ENCODE measurements at regions not wholly inside any gene's neighbourhood (a gene's known extent, or its start where the extent isn't known, plus 50 kb on each side); places are given as distances from the start of the nearest gene placed in this dataset.

GRCh38 chr5:124921694-124922093 lies 175.3 kb upstream of the ZNF608 start:
- DNase-seq (ENCODE audit: low spot score in 2 of 2), result no peak
- no peaks in the 10 kb centered on the region for H3K36me3 ChIP-seq (replicated peaks)
- H3K9me3 ChIP-seq, result no peaks in the 10 kb centered on the region
- no peaks in the 10 kb centered on the region for H3K27me3 ChIP-seq (ENCODE audit: low read depth)
- H3K4me1 ChIP-seq, result peaks cover 37% of the 10 kb centered on the region
- in situ Hi-C loops (cut with MboI; ENCODE audit: low sequenced_read_pairs), result no loop called here
- H3K4me3 ChIP-seq, result no peak overlapping the region

GRCh38 chr5:124922255-124922975 lies 176.0 kb upstream of the ZNF608 start:
- in situ Hi-C loops (cut with MboI; ENCODE audit: low sequenced_read_pairs), result no loop called here
- Histone ChIP-seq H3K36me3 (replicated peaks) (no peaks in the 10 kb centered on the region), H3K4me3 (no peak overlapping the region), H3K9me3 (no peaks in the 10 kb centered on the region), H3K27me3 (ENCODE audit: low read depth) (no peaks in the 10 kb centered on the region), H3K4me1 (peaks cover 37% of the 10 kb centered on the region)
- DNase-seq (ENCODE audit: low spot score in 2 of 2), result peak; percentile 69 to 99

DNA sequence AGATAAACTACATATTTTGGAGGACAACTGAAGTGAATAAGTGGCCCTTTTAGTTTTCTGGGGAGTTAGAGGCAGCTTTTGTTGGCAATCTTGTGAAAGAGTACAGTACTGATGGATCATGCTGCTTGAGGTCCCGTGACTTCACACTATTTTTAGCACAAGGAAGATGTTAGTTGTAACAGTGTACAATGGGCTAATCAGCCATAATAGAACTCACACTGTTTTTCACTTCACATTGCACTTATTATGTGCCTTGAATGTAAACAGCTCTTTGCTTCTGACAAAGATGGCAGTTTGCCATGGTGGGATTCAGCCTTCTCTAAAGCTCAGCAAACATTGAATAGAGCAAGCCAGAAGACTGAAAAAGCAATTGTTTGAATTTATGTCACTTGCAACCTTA lies 176.7 kb upstream of the ZNF608 start:
- H3K36me3 ChIP-seq (replicated peaks), result no peaks in the 10 kb centered on the region
- in situ Hi-C loops (cut with MboI; ENCODE audit: low sequenced_read_pairs), result no loop called here
- H3K4me1 ChIP-seq, result peaks cover 37% of the 10 kb centered on the region
- H3K27me3 ChIP-seq (ENCODE audit: low read depth), result no peaks in the 10 kb centered on the region
- no peaks in the 10 kb centered on the region for H3K9me3 ChIP-seq
- no peak overlapping the region for H3K4me3 ChIP-seq
- peak; percentile 78 to 79 for DNase-seq (ENCODE audit: low spot score in 2 of 2)

DNA sequence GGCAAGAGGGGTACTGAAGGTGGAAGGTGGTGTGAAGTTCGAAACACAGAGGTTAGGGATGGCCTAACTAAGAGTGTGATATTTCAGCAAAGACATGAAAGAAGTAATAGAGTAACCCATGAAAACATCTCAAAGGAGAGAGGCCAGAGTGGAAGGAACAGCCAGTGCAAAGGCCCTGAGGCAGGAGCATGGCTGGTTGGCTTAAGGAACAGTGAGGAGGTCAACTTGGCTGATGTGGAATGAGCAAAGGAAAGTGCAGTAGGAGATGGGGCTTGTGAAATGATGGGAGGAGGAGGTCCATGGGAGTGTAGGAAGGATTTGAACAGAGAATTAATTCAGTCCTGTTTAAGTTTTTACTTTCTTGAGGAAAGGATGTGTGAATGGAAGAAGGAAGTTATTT lies 178.3 kb upstream of the ZNF608 start:
- no peak overlapping the region for H3K4me3 ChIP-seq
- in situ Hi-C loops (cut with MboI; ENCODE audit: low sequenced_read_pairs), result no loop called here

GRCh38 chr5:124927735-124928134 lies 181.3 kb upstream of the ZNF608 start:
- no peaks in the 10 kb centered on the region for H3K9me3 ChIP-seq
- H3K4me1 ChIP-seq, result peaks cover 14% of the 10 kb centered on the region
- H3K36me3 ChIP-seq (replicated peaks), result no peaks in the 10 kb centered on the region
- in situ Hi-C loops (cut with MboI; ENCODE audit: low sequenced_read_pairs), result no loop called here
- H3K4me3 ChIP-seq, result no peak overlapping the region
- DNase-seq (ENCODE audit: low spot score in 2 of 2), result no peak
- no peaks in the 10 kb centered on the region for H3K27me3 ChIP-seq (ENCODE audit: low read depth)

More for the DNA sequence above, 178.3 kb upstream of the ZNF608 start:
- Histone ChIP-seq H3K36me3 (replicated peaks) (no peaks in the 10 kb centered on the region), H3K4me1 (peaks cover 33% of the 10 kb centered on the region), H3K27me3 (ENCODE audit: low read depth) (no peaks in the 10 kb centered on the region), H3K9me3 (no peaks in the 10 kb centered on the region)
- no peak for DNase-seq (ENCODE audit: low spot score in 2 of 2)

GRCh38 chr5:124929000-124929399 lies 182.6 kb upstream of the ZNF608 start:
- Histone ChIP-seq H3K4me1 (peaks cover 2% of the 10 kb centered on the region), H3K36me3 (replicated peaks) (no peaks in the 10 kb centered on the region), H3K9me3 (no peaks in the 10 kb centered on the region), H3K4me3 (no peak overlapping the region), H3K27me3 (ENCODE audit: low read depth) (no peaks in the 10 kb centered on the region)
- DNase-seq (ENCODE audit: low spot score in 2 of 2), result no peak
- in situ Hi-C loops (cut with MboI; ENCODE audit: low sequenced_read_pairs), result no loop called here

- Histone ChIP-seq H3K27me3 (ENCODE audit: low read depth) (no peaks in the 10 kb centered on the region), H3K4me3 (no peak overlapping the region), H3K36me3 (replicated peaks) (no peaks in the 10 kb centered on the region), H3K9me3 (no peaks in the 10 kb centered on the region), H3K4me1 (no peaks in the 10 kb centered on the region; the same call in 1 of the 2 replicates)
- DNase-seq (ENCODE audit: low spot score in 2 of 2), result no peak
- in situ Hi-C loops (cut with MboI; ENCODE audit: low sequenced_read_pairs), result no loop called here
Observed at GRCh38 chr5:124932791-124933600, 186.6 kb upstream of the ZNF608 start.

GRCh38 chr5:124935065-124935464 lies 188.6 kb upstream of the ZNF608 start:
- no peak for DNase-seq (ENCODE audit: low spot score in 2 of 2)
- Histone ChIP-seq H3K27me3 (ENCODE audit: low read depth) (no peaks in the 10 kb centered on the region), H3K4me3 (no peak overlapping the region), H3K4me1 (no peaks in the 10 kb centered on the region; the same call in 1 of the 2 replicates), H3K36me3 (replicated peaks) (no peaks in the 10 kb centered on the region), H3K9me3 (no peaks in the 10 kb centered on the region)
- in situ Hi-C loops (cut with MboI; ENCODE audit: low sequenced_read_pairs), result no loop called here

- no peak for DNase-seq (ENCODE audit: low spot score in 2 of 2)
- no peaks in the 10 kb centered on the region for H3K36me3 ChIP-seq (replicated peaks)
- in situ Hi-C loops (cut with MboI; ENCODE audit: low sequenced_read_pairs), result no loop called here
Observed at GRCh38 chr5:124936626-124936933, 190.1 kb upstream of the ZNF608 start.

GRCh38 chr5:124941051-124942049 lies 194.9 kb upstream of the ZNF608 start:
- in situ Hi-C loops (cut with MboI; ENCODE audit: low sequenced_read_pairs), result no loop called here
- no peaks in the 10 kb centered on the region for H3K36me3 ChIP-seq (replicated peaks)
- no peak overlapping the region for H3K4me3 ChIP-seq
- H3K27me3 ChIP-seq (ENCODE audit: low read depth), result no peaks in the 10 kb centered on the region
- H3K4me1 ChIP-seq, result peaks cover 10% of the 10 kb centered on the region
- no peak for DNase-seq (ENCODE audit: low spot score in 2 of 2)
- no peaks in the 10 kb centered on the region for H3K9me3 ChIP-seq

More at GRCh38 chr5:124936626-124936933, 190.1 kb upstream of the ZNF608 start:
- Histone ChIP-seq H3K9me3 (no peaks in the 10 kb centered on the region), H3K4me3 (no peak overlapping the region), H3K4me1 (no peaks in the 10 kb centered on the region; the same call in 1 of the 2 replicates), H3K27me3 (ENCODE audit: low read depth) (no peaks in the 10 kb centered on the region)

GRCh38 chr5:124948062-124948753 lies 201.8 kb upstream of the ZNF608 start:
- peaks cover 19% of the 10 kb centered on the region for H3K4me1 ChIP-seq
- no peaks in the 10 kb centered on the region for H3K36me3 ChIP-seq (replicated peaks)
- in situ Hi-C loops (cut with MboI; ENCODE audit: low sequenced_read_pairs), result no loop called here
- H3K9me3 ChIP-seq, result no peaks in the 10 kb centered on the region
- no peaks in the 10 kb centered on the region for H3K27me3 ChIP-seq (ENCODE audit: low read depth)
- H3K4me3 ChIP-seq, result no peak overlapping the region
- DNase-seq (ENCODE audit: low spot score in 2 of 2), result peak; percentile 32 to 42

- Histone ChIP-seq H3K4me1 (peaks cover 19% of the 10 kb centered on the region), H3K9me3 (no peaks in the 10 kb centered on the region), H3K27me3 (ENCODE audit: low read depth) (no peaks in the 10 kb centered on the region), H3K36me3 (replicated peaks) (no peaks in the 10 kb centered on the region), H3K4me3 (no peak overlapping the region)
- in situ Hi-C loops (cut with MboI; ENCODE audit: low sequenced_read_pairs), result no loop called here
- no peak for DNase-seq (ENCODE audit: low spot score in 2 of 2)
Observed at GRCh38 chr5:124948754-124949275, 202.4 kb upstream of the ZNF608 start.

DNA sequence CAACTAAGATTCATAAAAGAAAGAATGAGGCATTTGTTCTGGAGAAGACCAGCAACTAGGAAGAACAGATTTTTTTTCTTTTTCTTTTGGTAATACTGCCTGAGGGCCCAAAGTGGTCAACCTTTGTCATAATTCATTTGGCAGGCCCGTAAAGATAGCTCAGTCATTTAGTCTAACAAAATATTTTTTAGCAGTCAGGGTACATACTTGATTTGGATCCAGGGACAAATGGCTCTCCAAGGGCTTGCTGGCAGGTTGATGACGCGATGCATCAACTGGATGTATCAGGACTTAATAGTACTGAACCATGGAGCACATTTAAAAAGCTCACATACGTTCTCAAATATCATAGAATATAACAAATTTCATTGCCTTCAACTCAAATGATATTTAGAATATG lies 203.4 kb upstream of the ZNF608 start:
- in situ Hi-C loops (cut with MboI; ENCODE audit: low sequenced_read_pairs), result no loop called here
- no peaks in the 10 kb centered on the region for H3K27me3 ChIP-seq (ENCODE audit: low read depth)
- no peak for DNase-seq (ENCODE audit: low spot score in 2 of 2)

More for the DNA sequence above, 203.4 kb upstream of the ZNF608 start:
- Histone ChIP-seq H3K9me3 (no peaks in the 10 kb centered on the region), H3K36me3 (replicated peaks) (no peaks in the 10 kb centered on the region), H3K4me1 (peaks cover 19% of the 10 kb centered on the region), H3K4me3 (no peak overlapping the region)

Data from HAP-1 (cell line).